ENCODE measurements at regions not wholly inside any gene's neighbourhood (a gene's known extent, or its start where the extent isn't known, plus 50 kb on each side); places are given as distances from the start of the nearest gene placed in this dataset.

DNA sequence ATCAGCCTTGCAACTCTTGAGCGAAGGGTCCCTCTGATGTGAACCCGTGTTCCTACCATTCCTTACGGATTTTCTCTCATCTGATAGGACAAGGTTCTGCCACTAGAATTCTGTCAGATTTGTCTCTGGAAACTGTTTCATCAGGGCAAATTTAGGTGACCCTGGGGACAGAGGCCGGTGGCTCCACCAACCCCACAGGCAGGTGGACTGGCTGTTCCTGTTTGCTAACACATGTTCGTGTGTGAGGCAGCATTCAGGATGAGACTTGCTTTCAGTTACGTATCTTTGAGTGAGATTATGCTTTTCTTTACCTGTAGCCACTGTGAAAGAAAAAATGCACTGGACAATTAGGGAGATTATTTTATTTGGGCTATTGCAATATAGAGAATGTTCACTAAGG, 449.9 kb downstream of the INHBA start:
- WGBS (ENCODE audit: low lambda C conversion rate, missing lambda C conversion rate), result 86% methylated on average over 6 of the region's 6 CpGs
- H3K4me2 ChIP-seq, result no peak overlapping the region

DNA sequence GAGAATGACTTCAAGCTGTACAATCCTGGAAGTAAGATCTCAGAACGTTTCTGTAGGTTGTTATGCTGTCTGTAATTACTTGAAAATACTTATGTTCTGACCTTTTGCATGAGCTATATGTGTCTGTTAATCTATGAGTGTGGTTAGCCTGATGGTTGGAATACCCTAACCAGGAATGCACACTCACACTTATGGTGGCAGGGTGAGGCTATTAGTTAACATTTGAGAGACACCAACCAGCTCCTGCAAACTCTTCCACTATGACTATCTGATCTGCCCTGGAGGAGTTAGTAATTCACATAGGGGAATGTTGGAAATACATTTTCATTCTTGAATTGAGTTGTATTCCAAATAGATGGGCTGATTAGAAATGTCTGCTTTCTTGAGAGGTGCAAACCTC, 450.3 kb downstream of the INHBA start:
- no peaks in the 10 kb centered on the region for H3K9me2 ChIP-seq (replicated peaks; ENCODE audit: insufficient read depth)
- no peak overlapping the region for H2AFZ ChIP-seq
- H3K4me2 ChIP-seq, result no peak overlapping the region
- no peaks in the 10 kb centered on the region for H4K20me1 ChIP-seq (ENCODE audit: insufficient read depth, poor library complexity, severe bottlenecking)
- no peaks in the 10 kb centered on the region for H3K9me3 ChIP-seq (ENCODE audit: low read depth)
- H3K27me3 ChIP-seq, result no peaks in the 10 kb centered on the region
- DNase-seq (ENCODE audit: low spot score), result no peak
- no peak for TF ChIP-seq EZH2 (IDR thresholded peaks at IDR 0.05; ENCODE audit: borderline replicate concordance)
- TF ChIP-seq, protein P1, sequence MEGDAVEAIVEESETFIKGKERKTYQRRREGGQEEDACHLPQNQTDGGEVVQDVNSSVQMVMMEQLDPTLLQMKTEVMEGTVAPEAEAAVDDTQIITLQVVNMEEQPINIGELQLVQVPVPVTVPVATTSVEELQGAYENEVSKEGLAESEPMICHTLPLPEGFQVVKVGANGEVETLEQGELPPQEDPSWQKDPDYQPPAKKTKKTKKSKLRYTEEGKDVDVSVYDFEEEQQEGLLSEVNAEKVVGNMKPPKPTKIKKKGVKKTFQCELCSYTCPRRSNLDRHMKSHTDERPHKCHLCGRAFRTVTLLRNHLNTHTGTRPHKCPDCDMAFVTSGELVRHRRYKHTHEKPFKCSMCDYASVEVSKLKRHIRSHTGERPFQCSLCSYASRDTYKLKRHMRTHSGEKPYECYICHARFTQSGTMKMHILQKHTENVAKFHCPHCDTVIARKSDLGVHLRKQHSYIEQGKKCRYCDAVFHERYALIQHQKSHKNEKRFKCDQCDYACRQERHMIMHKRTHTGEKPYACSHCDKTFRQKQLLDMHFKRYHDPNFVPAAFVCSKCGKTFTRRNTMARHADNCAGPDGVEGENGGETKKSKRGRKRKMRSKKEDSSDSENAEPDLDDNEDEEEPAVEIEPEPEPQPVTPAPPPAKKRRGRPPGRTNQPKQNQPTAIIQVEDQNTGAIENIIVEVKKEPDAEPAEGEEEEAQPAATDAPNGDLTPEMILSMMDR (IDR thresholded peaks at IDR 0.05; ENCODE audit: poor library complexity), result no peak
- TF ChIP-seq EZH2phosphoT487 (IDR thresholded peaks at IDR 0.05; ENCODE audit: low read depth, severe bottlenecking, unreplicated experiment), result no peak
- 81% methylated on average over 1 of the region's 1 CpG for WGBS (ENCODE audit: low lambda C conversion rate, missing lambda C conversion rate)
- H3K4me1 ChIP-seq (ENCODE audit: insufficient read depth), result no peaks in the 10 kb centered on the region
- H3K4me3 ChIP-seq, result no peak overlapping the region
- H3K27ac ChIP-seq, result no peak overlapping the region
- H3K79me2 ChIP-seq, result no peaks in the 10 kb centered on the region
- no peaks in the 10 kb centered on the region for H3K36me3 ChIP-seq (replicated peaks; ENCODE audit: insufficient read depth, low read depth)

More for the DNA sequence above, 449.9 kb downstream of the INHBA start:
- DNase-seq (ENCODE audit: low spot score), result no peak
- H3K4me1 ChIP-seq (ENCODE audit: insufficient read depth), result no peaks in the 10 kb centered on the region
- H2AFZ ChIP-seq, result no peak overlapping the region
- no peak overlapping the region for H3K4me3 ChIP-seq
- H3K36me3 ChIP-seq (replicated peaks; ENCODE audit: insufficient read depth, low read depth), result no peaks in the 10 kb centered on the region
- no peak overlapping the region for H3K27ac ChIP-seq
- H3K79me2 ChIP-seq, result no peaks in the 10 kb centered on the region
- H3K9me2 ChIP-seq (replicated peaks; ENCODE audit: insufficient read depth), result no peaks in the 10 kb centered on the region
- no peaks in the 10 kb centered on the region for H3K9me3 ChIP-seq (ENCODE audit: low read depth)
- no peaks in the 10 kb centered on the region for H3K27me3 ChIP-seq
- no peaks in the 10 kb centered on the region for H4K20me1 ChIP-seq (ENCODE audit: insufficient read depth, poor library complexity, severe bottlenecking)
- TF ChIP-seq EZH2 (IDR thresholded peaks at IDR 0.05; ENCODE audit: borderline replicate concordance) (no peak), EZH2phosphoT487 (IDR thresholded peaks at IDR 0.05; ENCODE audit: low read depth, severe bottlenecking, unreplicated experiment) (no peak)
- TF ChIP-seq, protein P1 (IDR thresholded peaks at IDR 0.05; ENCODE audit: poor library complexity), result no peak

DNA sequence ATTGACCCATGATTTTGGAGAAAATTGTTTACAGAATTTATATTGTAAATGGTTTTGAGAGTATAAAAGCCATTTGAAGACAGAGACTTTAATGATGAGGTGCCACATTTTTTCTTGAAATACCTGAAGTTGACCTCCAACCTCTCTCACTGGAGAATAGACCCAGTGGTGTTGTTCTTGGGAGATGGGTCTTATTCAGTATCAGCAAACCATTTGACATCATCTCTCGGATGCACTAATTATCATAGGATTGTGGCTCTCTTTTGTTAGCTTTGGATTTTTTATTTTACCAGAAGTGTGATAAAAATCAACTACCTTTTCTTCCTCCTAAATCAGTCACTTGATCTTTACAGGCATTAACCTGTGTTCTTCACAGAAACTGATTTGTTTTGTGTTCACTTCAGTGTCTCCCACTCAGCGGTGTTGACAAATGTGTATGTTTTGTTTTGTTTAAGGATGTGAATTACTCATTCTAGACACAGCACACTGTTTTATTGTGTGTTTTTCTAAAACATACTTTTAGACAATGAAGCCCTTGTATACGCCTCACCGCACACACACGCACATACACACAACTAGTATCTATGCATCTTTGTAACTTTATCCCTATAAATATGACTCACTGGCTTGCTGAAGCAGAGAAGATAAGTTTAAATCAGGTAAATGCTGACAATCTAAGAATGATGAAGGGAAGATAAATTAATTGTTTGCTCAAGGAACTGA, 455.6 kb downstream of the INHBA start:
- H3K4me3 ChIP-seq, result no peak overlapping the region
- no peaks in the 10 kb centered on the region for H3K27me3 ChIP-seq
- no peak for TF ChIP-seq EZH2phosphoT487 (IDR thresholded peaks at IDR 0.05; ENCODE audit: low read depth, severe bottlenecking, unreplicated experiment)
- no peak for TF ChIP-seq EZH2 (IDR thresholded peaks at IDR 0.05; ENCODE audit: borderline replicate concordance)
- TF ChIP-seq, protein P1 (IDR thresholded peaks at IDR 0.05; ENCODE audit: poor library complexity), result no peak
- no peak overlapping the region for H3K27ac ChIP-seq
- WGBS (ENCODE audit: low lambda C conversion rate, missing lambda C conversion rate), result 83% methylated on average over 5 of the region's 5 CpGs
- no peaks in the 10 kb centered on the region for H3K9me2 ChIP-seq (replicated peaks; ENCODE audit: insufficient read depth)
- H3K9me3 ChIP-seq (ENCODE audit: low read depth), result no peaks in the 10 kb centered on the region
- no peaks in the 10 kb centered on the region for H4K20me1 ChIP-seq (ENCODE audit: insufficient read depth, poor library complexity, severe bottlenecking)
- no peak for DNase-seq (ENCODE audit: low spot score)
- no peaks in the 10 kb centered on the region for H3K79me2 ChIP-seq
- H3K36me3 ChIP-seq (replicated peaks; ENCODE audit: insufficient read depth, low read depth), result no peaks in the 10 kb centered on the region
- H3K4me1 ChIP-seq (ENCODE audit: insufficient read depth), result no peaks in the 10 kb centered on the region
- no peak overlapping the region for H2AFZ ChIP-seq
- H3K4me2 ChIP-seq, result no peak overlapping the region
